Left lung (tissue), 4 donors: ENCODE measurements at regions not wholly inside any gene's neighbourhood (a gene's known extent, or its start where the extent isn't known, plus 50 kb on each side); places are given as distances from the start of the nearest gene placed in this dataset.

ENCODE experiments used
- ATAC-seq: fragments of 200-7000 bp; cut with Tn5 transposase; one replicate; pipeline ENCODE4 v1.9.1; 2020; ENCODE audit warnings: moderate library complexity
- DNase-seq, 4 donors: peaks; one replicate each; pipeline ENCODE4 v3.0.0-alpha.2; 2013 to 2020
- H3K27ac ChIP-seq, 2 donors: fragments of 200-600 bp; sonication (generic) in 1 of 2; one replicate each; pipeline versions ENCODE4 v1.5.0 to v1.8.0; 2020 to 2021
- H3K27me3 ChIP-seq, 2 donors: fragments of 200-600 bp; sonication (generic) in 1 of 2; one replicate each; pipeline versions ENCODE4 v1.5.0 to v1.8.0; 2020 to 2021
- H3K36me3 ChIP-seq, 2 donors: fragments of 200-600 bp; sonication (generic) in 1 of 2; one replicate each; pipeline versions ENCODE4 v1.5.0 to v1.8.0; 2020 to 2021
- H3K4me1 ChIP-seq, 2 donors: fragments of 200-600 bp; one replicate each; pipeline ENCODE4 v1.8.0; 2021
- H3K4me3 ChIP-seq, 2 donors: fragments of 200-600 bp; sonication (generic) in 1 of 2; one replicate each; pipeline versions ENCODE4 v1.5.0 to v1.8.0; 2020 to 2021; ENCODE audit warnings: mild to moderate bottlenecking in 1 of 2
- H3K9me3 ChIP-seq, 2 donors: fragments of 200-600 bp; sonication (generic) in 1 of 2; one replicate each; pipeline versions ENCODE4 v1.5.0 to v1.8.0; 2020 to 2021
- intact Hi-C, 2 donors: fragments of 100-400 bp; cut with DNase I; formaldehyde crosslinking; loops; one replicate each; pipeline versions ENCODE4 v1.11.2 to v1.14.2; 2022
- TF ChIP-seq, protein P1 (sequence below), 2 donors: fragments of 200-600 bp; sonication (generic) in 1 of 2; IDR thresholded peaks; one replicate each; pipeline versions ENCODE4 v1.5.0 to v1.8.0; 2021; ENCODE audit warnings: antibody characterized with exemption in 2 of 2
- donor health status: DM: no; HTN: yes; CAD: no.
- donor health status: DM: no; HTN: no; CAD: no.

GRCh38 chr22:26974034-26974433 is 316.6 kb downstream of the MIAT start:
- no peaks in the 10 kb centered on the region for H3K36me3 ChIP-seq
- no peak overlapping the region for H3K27ac ChIP-seq
- ATAC-seq (no peak), DNase-seq (no peak)
- H3K4me1 ChIP-seq = no peaks in the 10 kb centered on the region
- TF ChIP-seq, protein P1, sequence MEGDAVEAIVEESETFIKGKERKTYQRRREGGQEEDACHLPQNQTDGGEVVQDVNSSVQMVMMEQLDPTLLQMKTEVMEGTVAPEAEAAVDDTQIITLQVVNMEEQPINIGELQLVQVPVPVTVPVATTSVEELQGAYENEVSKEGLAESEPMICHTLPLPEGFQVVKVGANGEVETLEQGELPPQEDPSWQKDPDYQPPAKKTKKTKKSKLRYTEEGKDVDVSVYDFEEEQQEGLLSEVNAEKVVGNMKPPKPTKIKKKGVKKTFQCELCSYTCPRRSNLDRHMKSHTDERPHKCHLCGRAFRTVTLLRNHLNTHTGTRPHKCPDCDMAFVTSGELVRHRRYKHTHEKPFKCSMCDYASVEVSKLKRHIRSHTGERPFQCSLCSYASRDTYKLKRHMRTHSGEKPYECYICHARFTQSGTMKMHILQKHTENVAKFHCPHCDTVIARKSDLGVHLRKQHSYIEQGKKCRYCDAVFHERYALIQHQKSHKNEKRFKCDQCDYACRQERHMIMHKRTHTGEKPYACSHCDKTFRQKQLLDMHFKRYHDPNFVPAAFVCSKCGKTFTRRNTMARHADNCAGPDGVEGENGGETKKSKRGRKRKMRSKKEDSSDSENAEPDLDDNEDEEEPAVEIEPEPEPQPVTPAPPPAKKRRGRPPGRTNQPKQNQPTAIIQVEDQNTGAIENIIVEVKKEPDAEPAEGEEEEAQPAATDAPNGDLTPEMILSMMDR (IDR thresholded peaks at IDR 0.05) = no peak
- H3K9me3 ChIP-seq = no peaks in the 10 kb centered on the region
- intact Hi-C loops = no loop called here
- H3K27me3 ChIP-seq = peaks cover 0 to 18% of the 10 kb centered on the region in 2 donors
- no peak overlapping the region for H3K4me3 ChIP-seq

- ATAC-seq (no peak), DNase-seq (no peak)
- Histone ChIP-seq H3K4me3 (no peak overlapping the region), H3K36me3 (no peaks in the 10 kb centered on the region), H3K9me3 (no peaks in the 10 kb centered on the region), H3K27me3 (peaks cover 0 to 22% of the 10 kb centered on the region in 2 donors), H3K4me1 (no peaks in the 10 kb centered on the region), H3K27ac (no peak overlapping the region)
- TF ChIP-seq, protein P1 (IDR thresholded peaks at IDR 0.05) = no peak
- intact Hi-C loops = no loop called here
Observed at GRCh38 chr22:26974914-26975803, 317.8 kb downstream of the MIAT start.

DNA sequence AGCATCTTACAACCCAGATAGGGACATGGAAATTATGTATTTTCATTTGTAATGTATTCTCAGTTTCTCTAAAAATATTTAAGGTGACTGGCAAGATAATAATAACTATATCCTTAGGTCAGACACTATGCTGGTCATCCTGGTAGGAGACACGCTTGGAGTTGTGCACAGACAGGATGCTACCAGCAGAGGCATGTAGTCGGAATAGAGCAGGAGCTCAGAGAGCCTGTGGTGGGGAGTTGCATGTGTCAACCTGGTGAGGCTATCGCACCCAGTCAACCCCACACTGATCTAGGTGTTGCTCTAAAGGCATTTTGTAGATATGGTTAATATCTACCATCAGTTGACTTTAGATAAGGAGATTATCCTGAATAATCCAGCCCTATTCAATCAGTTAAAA is 318.5 kb downstream of the MIAT start:
- TF ChIP-seq, protein P1 (IDR thresholded peaks at IDR 0.05) = no peak
- ATAC-seq = no peak
- no peaks in the 10 kb centered on the region for H3K36me3 ChIP-seq
- H3K9me3 ChIP-seq = no peaks in the 10 kb centered on the region
- DNase-seq = no peak
- no peak overlapping the region for H3K27ac ChIP-seq
- no peak overlapping the region for H3K4me3 ChIP-seq
- no peaks in the 10 kb centered on the region for H3K4me1 ChIP-seq
- intact Hi-C loops = no loop called here
- H3K27me3 ChIP-seq = peaks cover 0 to 22% of the 10 kb centered on the region in 2 donors

DNA sequence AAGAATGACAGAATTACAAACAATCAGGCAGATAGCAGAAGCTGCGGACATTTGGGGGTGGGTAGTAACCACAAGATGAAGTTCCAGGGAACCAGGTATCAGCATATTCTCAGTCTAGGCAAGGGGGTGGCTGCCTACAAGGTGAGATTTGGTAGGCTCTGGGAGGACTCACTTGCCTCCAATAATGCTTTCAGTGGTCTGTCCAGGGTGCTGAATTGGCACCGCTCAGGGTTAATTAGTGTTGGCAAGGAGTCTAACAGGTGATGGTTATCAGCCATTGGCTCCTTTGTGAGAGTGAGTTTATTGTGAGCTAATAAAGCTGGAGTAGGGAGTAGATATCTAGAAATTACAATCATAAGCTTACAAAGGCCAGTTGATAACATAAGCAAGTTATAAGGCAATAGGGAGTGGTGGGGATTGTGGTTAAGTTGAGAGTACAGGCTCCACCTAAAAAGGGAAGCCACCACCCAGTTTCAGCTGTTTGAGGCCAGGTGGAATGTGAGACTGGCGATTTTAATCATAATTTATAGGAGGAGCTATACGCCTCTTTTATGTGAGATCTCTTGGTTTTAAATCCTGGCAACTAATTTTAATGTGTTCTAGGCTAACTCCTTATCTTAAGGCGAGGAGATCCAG is 320.5 kb downstream of the MIAT start:
- H3K4me1 ChIP-seq = no peaks in the 10 kb centered on the region
- no peak overlapping the region for H3K4me3 ChIP-seq
- peaks cover 0 to 22% of the 10 kb centered on the region in 2 donors for H3K27me3 ChIP-seq
- intact Hi-C loops = no loop called here
- TF ChIP-seq, protein P1 (IDR thresholded peaks at IDR 0.05) = no peak
- ATAC-seq (no peak), DNase-seq (no peak)
- no peaks in the 10 kb centered on the region for H3K9me3 ChIP-seq
- H3K36me3 ChIP-seq = no peaks in the 10 kb centered on the region
- H3K27ac ChIP-seq = no peak overlapping the region

GRCh38 chr22:26979294-26979693 is 321.9 kb downstream of the MIAT start:
- Histone ChIP-seq H3K36me3 (no peaks in the 10 kb centered on the region), H3K4me1 (no peaks in the 10 kb centered on the region), H3K27me3 (peaks cover 0 to 22% of the 10 kb centered on the region in 2 donors), H3K4me3 (no peak overlapping the region), H3K27ac (no peak overlapping the region), H3K9me3 (no peaks in the 10 kb centered on the region)
- ATAC-seq = no peak
- TF ChIP-seq, protein P1 (IDR thresholded peaks at IDR 0.05) = no peak
- no peak for DNase-seq
- intact Hi-C loops = no loop called here
